PC-3 (cell line): ENCODE measurements at regions not wholly inside any gene's neighbourhood (a gene's known extent, or its start where the extent isn't known, plus 50 kb on each side); places are given as distances from the start of the nearest gene placed in this dataset.

ENCODE experiments used
- ATAC-seq: fragments of 200-7000 bp; cut with Tn5 transposase; 2 replicates; pipeline ENCODE4 v1.9.1; 2020; ENCODE audit warnings: mild to moderate bottlenecking, moderate library complexity
- BruUV-seq: library from RNA; stranded (reverse); fragments of 400-500 nt; replicated peaks from 2 replicates; lab custom pipeline; 2021; lab: Mats Ljungman, UMichigan
- CTCF ChIA-PET: fragments of 300-600 bp; sonication (Branson Sonifier 250); formaldehyde crosslinking; loops from one replicate; lab custom pipeline; 2022; ENCODE audit warnings: antibody characterized with exemption; lab: Charles Lee
- POLR2A ChIA-PET: fragments of 300-600 bp; sonication (Branson Sonifier 250); formaldehyde crosslinking; loops from one replicate; lab custom pipeline; 2022; ENCODE audit warnings: antibody characterized with exemption; ENCODE audit not compliant: unreplicated experiment; lab: Charles Lee
- DNase-seq: peaks from one replicate; pipeline ENCODE4 v3.0.0-alpha.2; 2015
- H2AFZ ChIP-seq: fragments of 300-600 bp; sonication (generic); 2 replicates; pipeline ENCODE4 v1.6.0; 2016; ENCODE audit warnings: antibody characterized with exemption, low read length
- H3F3A ChIP-seq: fragments of 300-600 bp; sonication (generic); one replicate; pipeline ENCODE4 v1.6.0; 2017; ENCODE audit warnings: antibody characterized with exemption, low read length, control low read depth, mild to moderate bottlenecking; ENCODE audit not compliant: unreplicated experiment
- H3K27ac ChIP-seq: fragments of 300-600 bp; sonication (generic); 2 replicates; pipeline ENCODE4 v1.5.1; 2016; ENCODE audit warnings: mild to moderate bottlenecking, low read length
- H3K27me3 ChIP-seq: fragments of 300-600 bp; sonication (generic); 2 replicates; pipeline ENCODE4 v1.6.1; 2016; ENCODE audit warnings: low read length, mixed read lengths
- H3K36me3 ChIP-seq: fragments of 300-600 bp; sonication (generic); 2 replicates; pipeline ENCODE4 v1.6.1; 2016; ENCODE audit warnings: low read depth, mixed run types, low read length, mixed read lengths
- H3K4me1 ChIP-seq: fragments of 300-600 bp; sonication (generic); 2 replicates; pipeline ENCODE4 v1.5.1; 2016; ENCODE audit warnings: low read length; ENCODE audit not compliant: insufficient read depth
- H3K4me2 ChIP-seq: fragments of 300-600 bp; sonication (generic); 2 replicates; pipeline ENCODE4 v1.6.0; 2016; ENCODE audit warnings: low read length
- H3K4me3 ChIP-seq: fragments of 300-600 bp; sonication (generic); 2 replicates; pipeline ENCODE4 v1.5.1; 2016; ENCODE audit warnings: mild to moderate bottlenecking, low read length, mixed read lengths
- H3K79me2 ChIP-seq: fragments of 300-600 bp; sonication (generic); 2 replicates; pipeline ENCODE4 v1.6.1; 2017; ENCODE audit warnings: low read length, mixed read lengths
- H3K9ac ChIP-seq: fragments of 300-600 bp; sonication (generic); 2 replicates; pipeline ENCODE4 v1.6.0; 2016; ENCODE audit warnings: mild to moderate bottlenecking, low read length
- H3K9me2 ChIP-seq: fragments of 300-600 bp; sonication (generic); replicated peaks from 2 replicates; pipeline ENCODE4 v1.6.1; 2016; ENCODE audit warnings: mixed run types, low read length, mixed read lengths
- H3K9me3 ChIP-seq: fragments of 300-600 bp; sonication (generic); 2 replicates; pipeline ENCODE4 v1.6.1; 2016; ENCODE audit warnings: low read length, mixed read lengths
- H4K20me1 ChIP-seq: fragments of 300-600 bp; sonication (generic); 2 replicates; pipeline ENCODE4 v1.6.1; 2016; ENCODE audit warnings: low read length, mixed read lengths
- CTCF ChIP-seq: fragments of 300-600 bp; sonication (generic); conservative IDR thresholded peaks from 2 replicates; pipeline ENCODE4 v1.5.1; 2017; ENCODE audit warnings: antibody characterized with exemption, low read depth, mild to moderate bottlenecking, low read length
- EZH2 ChIP-seq: fragments of 300-600 bp; sonication (generic); IDR thresholded peaks from one replicate; pipeline ENCODE4 v1.6.1; 2017; ENCODE audit warnings: antibody characterized with exemption, mild to moderate bottlenecking, low read length; ENCODE audit not compliant: unreplicated experiment
- EZH2phosphoT487 ChIP-seq: fragments of 300-600 bp; sonication (generic); IDR thresholded peaks from 2 replicates; pipeline ENCODE4 v1.6.1; 2018; ENCODE audit warnings: mild to moderate bottlenecking, antibody characterized with exemption, low read length, borderline replicate concordance
- intact Hi-C: fragments of 100-400 bp; cut with micrococcal nuclease; formaldehyde crosslinking; loops from 2 replicates; pipeline ENCODE4 v1.9.0; 2023

- Histone ChIP-seq H3K36me3 (no peaks in the 10 kb centered on the region), H3F3A (no peaks in the 10 kb centered on the region), H3K4me2 (no peak overlapping the region), H3K9me3 (no peaks in the 10 kb centered on the region), H3K27me3 (no peaks in the 10 kb centered on the region), H3K9ac (no peak overlapping the region), H3K79me2 (no peaks in the 10 kb centered on the region), H3K9me2 (no peaks in the 10 kb centered on the region), H3K4me3 (no peak overlapping the region), H3K4me1 (no peaks in the 10 kb centered on the region), H3K27ac (no peak overlapping the region), H2AFZ (no peak overlapping the region), H4K20me1 (no peaks in the 10 kb centered on the region)
- POLR2A ChIA-PET, result no interaction called here
- no TSS peak for BruUV-seq
- intact Hi-C loops, result no loop called here
- ATAC-seq (no peak), DNase-seq (no peak)
- no peak for TF ChIP-seq EZH2phosphoT487
- TF ChIP-seq EZH2, result no peak
- no peak for TF ChIP-seq CTCF
- CTCF ChIA-PET, result no interaction called here
Measured at GRCh38 chr12:82109243-82109642, 248.9 kb downstream of the CCDC59 start.

- Histone ChIP-seq H3K4me2 (no peak overlapping the region), H2AFZ (no peak overlapping the region), H3K9ac (no peak overlapping the region), H3K9me3 (no peaks in the 10 kb centered on the region), H3K4me1 (no peaks in the 10 kb centered on the region), H3K27ac (no peak overlapping the region), H3K9me2 (no peaks in the 10 kb centered on the region), H4K20me1 (no peaks in the 10 kb centered on the region), H3K79me2 (no peaks in the 10 kb centered on the region), H3K27me3 (no peaks in the 10 kb centered on the region), H3K36me3 (no peaks in the 10 kb centered on the region), H3F3A (no peaks in the 10 kb centered on the region), H3K4me3 (no peak overlapping the region)
- no peak for TF ChIP-seq CTCF
- TF ChIP-seq EZH2, result no peak
- no peak for TF ChIP-seq EZH2phosphoT487
- ATAC-seq (no peak), DNase-seq (no peak)
- POLR2A ChIA-PET, result no interaction called here
- intact Hi-C loops, result no loop called here
- no TSS peak for BruUV-seq
- CTCF ChIA-PET, result no interaction called here
Measured at GRCh38 chr12:82108615-82109014, 249.6 kb downstream of the CCDC59 start.

- H2AFZ ChIP-seq, result no peak overlapping the region
- POLR2A ChIA-PET, result no interaction called here
- no peak for DNase-seq
- no peaks in the 10 kb centered on the region for H3K27me3 ChIP-seq
- 0 out of 2 replicates have a peak, but pooled peaks cover 6% of the 10 kb centered on the region for H3K9me3 ChIP-seq
- H3K4me2 ChIP-seq, result no peak overlapping the region
- intact Hi-C loops, result no loop called here
- H3K4me1 ChIP-seq, result no peaks in the 10 kb centered on the region
- no peak overlapping the region for H3K27ac ChIP-seq
- H4K20me1 ChIP-seq, result no peaks in the 10 kb centered on the region
- no peak overlapping the region for H3K4me3 ChIP-seq
- no peaks in the 10 kb centered on the region for H3K9me2 ChIP-seq
- BruUV-seq, result no TSS peak
- CTCF ChIA-PET, result no interaction called here
- ATAC-seq, result no peak
- H3K79me2 ChIP-seq, result no peaks in the 10 kb centered on the region
- no peaks in the 10 kb centered on the region for H3F3A ChIP-seq
- TF ChIP-seq EZH2phosphoT487 (no peak), EZH2 (no peak), CTCF (no peak)
- no peak overlapping the region for H3K9ac ChIP-seq
- no peaks in the 10 kb centered on the region for H3K36me3 ChIP-seq
Measured at GRCh38 chr12:82099216-82099615, 259.0 kb downstream of the CCDC59 start.
